GM19452 (cell line): ENCODE measurements at regions not wholly inside any gene's neighbourhood (a gene's known extent, or its start where the extent isn't known, plus 50 kb on each side); places are given as distances from the start of the nearest gene placed in this dataset.
"Not testable (repeated sequence)": the region's sequence is repeated elsewhere in the genome, so short reads cannot be mapped to it uniquely, and the experiment has no call there.

Experiments used
- ATAC-seq: cut with Tn5 transposase; IDR thresholded peaks from one replicate; pipeline ENCODE4 v1.9.1; 2021; ENCODE audit not compliant: unreplicated experiment

DNA sequence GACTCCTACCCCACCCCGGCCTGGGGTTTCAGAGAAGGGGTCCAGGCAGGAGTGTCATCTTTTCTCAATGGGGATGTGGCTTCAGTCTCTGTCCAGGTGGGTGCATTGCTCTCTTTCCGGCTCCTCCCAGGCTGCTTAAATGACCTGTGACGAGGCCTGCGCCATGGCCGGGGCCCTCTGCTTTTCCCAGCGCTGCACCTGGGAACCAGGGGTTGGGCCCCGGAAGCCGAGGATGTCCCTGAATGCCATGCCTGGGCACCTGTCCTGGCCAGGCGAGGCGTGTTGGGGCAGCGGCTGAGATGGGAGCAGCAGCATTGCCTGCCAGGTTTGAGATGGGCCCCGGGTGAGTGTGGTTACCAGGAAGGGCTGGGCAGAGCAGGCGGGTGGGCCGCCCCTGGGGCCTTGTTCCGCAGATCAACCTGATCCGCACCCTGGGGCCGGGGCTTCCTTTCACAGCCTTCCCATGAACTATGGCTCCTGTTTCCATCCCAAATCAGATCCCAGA is 147.4 kb downstream of the SEC14L1 start:
- ATAC-seq, result no peak

DNA sequence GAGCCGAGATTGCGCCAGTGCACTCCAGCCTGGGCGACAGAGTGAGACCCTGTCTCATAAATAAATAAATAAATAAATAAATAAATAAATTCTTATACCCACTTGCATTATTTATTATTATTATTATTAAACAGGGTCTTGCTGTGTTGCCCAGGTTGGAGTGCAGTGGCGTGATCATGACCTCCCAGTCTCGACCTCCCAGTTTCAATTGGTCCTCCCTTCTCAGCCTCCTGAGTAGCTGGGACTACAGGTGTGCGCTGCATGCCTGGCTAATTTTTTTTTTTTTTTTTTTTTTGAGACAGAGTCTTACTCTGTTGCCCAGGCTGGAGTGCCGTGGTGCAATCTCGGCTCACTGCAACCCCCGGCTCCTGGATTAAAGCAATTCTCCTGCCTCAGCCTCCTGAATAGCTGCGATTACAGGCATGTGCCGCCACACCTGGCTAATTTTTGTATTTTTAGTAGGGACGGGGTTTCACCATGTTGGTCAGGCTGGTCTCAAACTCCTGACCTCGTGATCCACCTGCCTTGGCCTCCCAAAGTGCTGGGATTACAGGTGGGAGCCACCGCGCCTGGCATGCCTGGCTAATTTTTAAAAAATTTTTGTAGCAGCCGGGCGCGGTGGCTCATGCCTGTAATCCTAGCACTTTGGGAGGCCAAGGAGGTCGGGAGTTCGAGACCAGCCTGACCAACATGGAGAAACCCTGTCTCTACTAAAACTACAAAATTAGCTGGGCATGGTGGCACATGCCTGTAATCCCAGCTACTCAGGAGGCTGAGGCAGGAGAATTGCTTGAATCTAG is 150.2 kb downstream of the SEC14L1 start:
- not testable (repeated sequence) for ATAC-seq

GRCh38 chr17:77291591-77292386 is 151.0 kb downstream of the SEC14L1 start:
- ATAC-seq, result no peak

DNA sequence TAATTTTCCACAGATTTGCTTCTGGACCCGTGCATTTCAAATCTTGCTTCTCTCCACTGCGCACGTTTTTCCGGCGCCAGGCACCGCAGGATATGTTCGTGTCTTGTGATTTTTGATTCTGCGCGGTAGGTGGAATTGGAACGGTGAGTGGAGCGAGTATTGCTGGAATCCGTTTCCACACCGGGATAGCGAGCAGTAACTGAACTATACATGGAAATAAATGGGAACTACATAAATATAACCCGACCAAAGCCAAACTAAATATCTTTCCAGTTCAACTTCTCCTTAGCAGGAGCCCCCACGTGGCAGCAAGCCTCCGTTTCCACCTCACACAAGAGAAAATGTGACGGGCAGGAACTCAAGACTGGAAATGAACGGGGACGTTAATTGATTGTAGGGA is 154.0 kb downstream of the SEC14L1 start:
- ATAC-seq, result no peak

DNA sequence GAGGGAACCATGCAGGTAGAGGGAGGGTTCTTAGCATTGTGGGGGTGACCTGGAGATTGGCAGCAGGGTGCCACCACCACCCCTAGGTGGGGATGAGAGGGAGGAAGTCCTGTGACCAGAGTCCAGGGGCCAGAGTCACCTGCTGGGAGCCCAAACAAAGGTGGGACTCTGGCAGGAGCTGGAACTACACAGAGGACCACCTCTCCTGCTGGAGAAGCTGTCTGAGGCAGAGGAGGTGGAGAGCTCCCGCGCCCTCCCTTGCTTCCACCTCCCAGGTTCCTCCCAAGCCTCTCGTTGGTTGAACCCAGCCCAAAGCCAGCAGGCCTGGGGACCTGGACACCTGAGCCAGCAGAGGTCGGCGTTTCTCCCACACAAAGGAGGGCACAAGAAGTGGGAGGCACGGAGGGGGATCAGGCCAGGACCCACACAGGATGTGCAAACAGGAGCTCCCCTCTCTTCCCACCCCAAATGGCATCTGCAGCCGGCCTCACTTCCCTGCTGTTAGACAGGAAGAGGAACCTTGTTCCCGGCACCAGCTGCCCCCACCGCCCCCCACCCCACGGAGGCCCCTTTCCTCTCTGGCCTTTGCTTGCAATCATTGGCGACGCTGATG is 154.6 kb downstream of the SEC14L1 start:
- ATAC-seq, result no peak

DNA sequence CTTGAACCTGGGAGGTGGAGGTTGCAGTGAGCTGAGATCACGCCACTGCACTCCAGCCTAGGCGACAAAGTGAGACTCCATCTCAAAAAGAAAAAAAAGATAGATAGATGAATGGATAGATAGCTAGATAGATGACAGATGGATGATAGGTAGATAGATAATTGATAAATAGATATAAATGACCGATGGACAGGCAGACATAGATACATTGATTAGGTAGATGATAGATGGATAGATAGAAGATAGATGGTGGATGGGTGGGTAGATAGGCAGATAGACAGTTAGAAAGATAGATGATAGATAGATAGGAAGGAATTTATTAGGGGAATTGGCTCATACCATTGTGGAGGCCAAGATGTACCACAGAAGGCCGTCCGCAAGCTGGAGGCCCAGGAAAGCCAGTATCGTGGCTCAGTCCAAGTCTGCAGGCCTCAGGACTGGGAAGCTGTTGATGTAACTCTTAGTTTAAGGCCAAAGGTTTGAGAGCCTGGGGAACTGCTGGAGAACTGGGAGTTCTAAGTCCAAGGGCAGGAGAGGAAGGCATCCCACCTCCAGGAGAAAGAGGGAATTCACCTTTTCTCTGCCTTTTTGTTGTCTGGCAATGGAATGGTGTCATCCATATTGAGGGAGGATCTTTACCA is 156.1 kb downstream of the SEC14L1 start:
- no peak for ATAC-seq

- ATAC-seq, result no peak
These were observed 157.2 kb downstream of the SEC14L1 start for GRCh38 chr17:77297693-77298666.

GRCh38 chr17:77298811-77299210 is 158.0 kb downstream of the SEC14L1 start:
- no peak for ATAC-seq

DNA sequence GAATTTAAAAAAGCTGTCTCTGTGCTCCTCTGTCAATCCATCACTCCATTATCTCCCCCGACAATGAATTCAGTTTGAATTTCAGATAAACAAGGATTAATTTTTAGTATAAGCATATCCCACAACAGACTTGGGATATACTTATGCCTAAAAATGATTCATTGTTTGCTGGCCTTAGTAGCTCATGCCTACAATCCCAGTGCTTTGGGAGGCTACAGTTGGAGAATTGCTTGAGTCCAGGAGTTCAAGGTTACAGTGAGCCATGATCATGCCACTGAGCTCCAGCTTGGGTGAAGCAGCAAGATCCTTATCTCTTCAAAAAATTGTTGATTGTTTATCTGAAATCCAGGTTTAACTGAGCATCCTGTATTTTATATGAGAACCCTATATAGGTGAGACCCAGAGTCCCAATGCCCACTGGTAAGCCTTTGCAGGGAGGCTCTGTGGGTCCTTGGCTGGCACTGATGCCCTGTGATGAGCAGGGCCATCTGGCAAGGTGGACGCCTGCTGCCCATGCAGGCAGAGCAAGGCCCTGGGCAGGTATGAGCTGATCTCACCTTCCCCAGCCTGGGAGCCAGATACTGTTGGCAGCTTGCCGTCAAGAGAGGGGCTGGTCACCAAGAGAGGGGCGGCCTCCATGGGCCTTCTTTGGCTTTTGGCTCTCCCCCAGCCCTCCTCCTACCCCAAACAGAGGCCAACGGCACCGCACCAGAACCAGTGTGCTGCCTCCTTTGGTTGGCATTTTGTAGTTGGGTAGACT is 158.7 kb downstream of the SEC14L1 start:
- ATAC-seq, result no peak

DNA sequence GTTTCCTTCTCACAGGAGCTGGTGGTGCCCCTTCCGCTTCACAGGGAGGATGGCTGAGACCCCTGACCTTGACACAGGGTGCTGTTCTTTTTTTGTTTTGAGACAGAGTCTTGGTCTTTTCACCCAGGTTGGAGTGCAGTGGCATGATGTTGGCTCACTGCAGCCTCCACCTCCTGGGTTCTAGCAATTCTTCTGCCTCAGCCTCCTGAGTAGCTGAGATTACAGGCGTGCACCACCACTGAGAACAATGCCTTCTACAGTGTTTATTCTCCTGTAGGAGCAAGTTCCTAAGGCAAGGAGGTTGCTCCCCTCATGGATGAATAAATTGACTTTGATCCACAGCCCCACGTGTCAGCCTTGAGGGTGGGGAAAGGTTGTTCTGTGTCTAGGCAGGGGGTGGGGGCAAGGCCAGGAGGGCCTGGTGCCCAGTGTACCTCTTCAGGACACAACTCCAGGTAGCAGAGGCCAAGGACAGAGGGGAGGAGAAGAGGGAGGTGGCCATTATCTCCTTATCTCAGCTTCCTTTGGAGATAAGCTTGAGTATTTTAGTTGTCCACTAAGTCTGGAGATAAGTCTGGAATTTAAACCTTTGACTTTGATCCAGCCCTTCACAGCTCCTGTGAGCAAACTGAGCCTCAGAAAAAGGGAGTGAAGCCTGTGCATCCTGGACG is 159.4 kb downstream of the SEC14L1 start:
- no peak for ATAC-seq

DNA sequence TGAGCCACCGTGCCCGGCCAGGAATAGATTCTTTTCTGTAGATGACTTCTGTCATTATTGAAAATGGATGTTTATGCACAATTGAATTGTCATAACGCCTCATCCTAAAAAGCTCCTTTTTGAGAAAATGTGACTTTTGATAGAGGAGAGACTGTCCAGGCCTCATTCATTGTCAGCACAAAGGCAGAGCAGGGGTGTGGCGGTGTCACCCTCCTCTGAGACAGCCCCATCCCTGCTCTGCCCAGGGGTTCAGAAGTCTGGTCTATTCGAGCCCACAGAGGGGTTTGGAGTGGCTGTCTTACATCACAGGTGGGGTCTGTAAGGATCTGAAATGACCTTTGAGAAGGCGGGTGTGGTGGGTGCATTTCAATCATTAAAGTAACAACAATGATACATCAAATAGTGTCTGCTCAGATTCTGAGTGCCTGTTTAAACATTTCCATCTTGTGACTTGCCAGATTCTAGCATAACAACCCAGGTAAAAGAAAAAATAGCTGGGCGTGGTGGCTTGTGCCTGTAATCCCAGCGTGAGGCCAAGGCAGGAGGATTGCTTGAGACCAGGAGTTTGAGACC is 161.0 kb downstream of the SEC14L1 start:
- ATAC-seq, result no peak

GRCh38 chr17:77302682-77303081 is 161.9 kb downstream of the SEC14L1 start:
- ATAC-seq, result no peak

GRCh38 chr17:77303620-77304019 is 162.9 kb downstream of the SEC14L1 start:
- ATAC-seq, result no peak

- ATAC-seq, result no peak
These were observed 163.4 kb downstream of the SEC14L1 start for GRCh38 chr17:77304051-77304745.

- ATAC-seq, result no peak
These were observed 164.1 kb downstream of the SEC14L1 start for GRCh38 chr17:77304746-77305473.

DNA sequence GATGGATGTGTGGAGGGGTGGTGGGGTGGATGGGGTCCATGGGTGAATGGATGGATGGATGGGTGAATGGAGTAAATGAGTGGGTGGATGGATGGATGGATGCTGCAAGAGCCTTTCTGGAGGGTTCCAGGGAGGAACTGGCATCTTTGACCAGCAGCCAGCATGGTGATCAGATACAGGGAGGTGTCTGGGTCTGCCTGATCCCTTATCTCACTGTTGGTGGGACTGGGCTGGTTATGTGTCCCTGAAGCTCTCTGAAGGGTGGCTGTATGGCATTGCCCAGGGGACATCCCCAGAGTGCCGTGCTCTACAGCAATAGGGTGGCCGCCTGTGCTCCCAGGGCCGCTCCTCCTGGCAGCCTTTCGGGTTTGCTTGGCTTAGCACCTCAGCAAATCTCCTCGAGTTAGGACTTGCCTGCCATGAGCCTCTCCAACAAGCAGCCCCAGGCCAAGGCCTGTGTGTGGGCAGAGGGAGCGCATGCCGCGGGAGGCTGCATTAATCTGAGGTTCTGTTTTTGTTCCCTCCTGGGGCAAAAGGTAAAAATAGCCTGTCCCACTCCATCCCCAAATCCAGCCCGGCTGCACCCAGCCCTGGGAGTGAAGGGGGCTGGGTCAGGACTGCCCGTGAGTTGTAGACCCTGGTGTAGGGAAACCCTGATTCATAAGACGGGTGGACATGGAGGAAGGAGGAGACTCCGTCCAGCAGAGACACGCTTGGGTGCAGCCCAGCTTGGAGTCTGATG is 165.4 kb downstream of the SEC14L1 start:
- ATAC-seq, result no peak
